ENCODE measurements at regions not wholly inside any gene's neighbourhood (a gene's known extent, or its start where the extent isn't known, plus 50 kb on each side); places are given as distances from the start of the nearest gene placed in this dataset.

GRCh38 chr7:14959339-14959738 is 56.8 kb upstream of the DGKB start:
- Histone ChIP-seq H3K9me3 (no peaks in the 10 kb centered on the region), H3K4me3 (no peak overlapping the region), H3K36me3 (no peaks in the 10 kb centered on the region), H3K27ac (no peak overlapping the region), H3K4me1 (no peaks in the 10 kb centered on the region), H3K27me3 (ENCODE audit: low read depth) (no peaks in the 10 kb centered on the region)
- intact Hi-C loops (cut with DNase I): no loop called here
- DNase-seq (no peak), ATAC-seq (no peak)
- TF ChIP-seq CTCF (IDR thresholded peaks at IDR 0.05): no peak

DNA sequence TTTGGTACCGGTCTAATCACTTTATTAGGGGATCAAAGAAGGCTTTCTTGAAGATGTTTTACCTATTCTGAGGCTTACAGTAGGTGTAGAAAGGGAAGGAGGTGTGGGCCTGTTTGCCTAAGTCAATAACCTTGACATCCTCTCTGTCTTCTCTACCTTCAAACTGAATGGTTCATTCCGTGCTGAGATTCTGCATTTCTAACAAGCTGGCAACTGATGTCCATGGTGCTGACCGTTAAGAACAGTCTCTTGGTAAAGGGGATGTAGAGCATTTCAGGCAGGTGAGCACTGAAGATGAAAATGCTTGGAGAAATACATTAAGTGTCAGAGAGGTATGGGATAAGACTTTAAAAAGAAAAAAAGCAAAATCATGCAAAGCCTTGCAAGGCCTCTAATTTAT is 51.5 kb upstream of the DGKB start:
- ATAC-seq (no peak), DNase-seq (no peak)
- Histone ChIP-seq H3K27me3 (ENCODE audit: low read depth) (no peaks in the 10 kb centered on the region), H3K9me3 (no peaks in the 10 kb centered on the region), H3K4me1 (no peaks in the 10 kb centered on the region), H3K36me3 (no peaks in the 10 kb centered on the region), H3K4me3 (no peak overlapping the region), H3K27ac (no peak overlapping the region)
- no peak for TF ChIP-seq CTCF (IDR thresholded peaks at IDR 0.05)
- intact Hi-C loops (cut with DNase I): no loop called here
